ENCODE measurements at regions not wholly inside any gene's neighbourhood (a gene's known extent, or its start where the extent isn't known, plus 50 kb on each side); places are given as distances from the start of the nearest gene placed in this dataset.
"Not testable (repeated sequence)": the region's sequence is repeated elsewhere in the genome, so short reads cannot be mapped to it uniquely, and the experiment has no call there.

DNA sequence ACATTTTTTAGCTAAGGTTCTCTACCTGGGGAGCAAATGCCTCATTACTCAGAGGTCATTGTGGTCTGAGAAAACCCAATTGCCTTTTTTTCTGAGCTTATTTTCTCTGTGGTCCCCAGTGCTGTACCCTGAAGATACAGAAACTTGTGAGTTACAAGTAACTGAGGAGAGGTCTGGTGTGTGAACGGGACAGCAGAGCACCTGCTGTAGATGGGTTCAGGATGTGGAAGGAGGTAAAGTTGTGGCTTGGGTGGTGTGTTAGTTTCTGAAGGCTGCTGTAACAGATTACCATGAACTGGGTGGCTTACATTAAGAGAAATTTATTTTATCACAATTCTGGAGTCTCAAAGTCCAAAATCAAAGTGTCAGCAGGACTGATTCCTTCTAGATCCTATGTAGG is 449.1 kb upstream of the NRP1 start:
- DNase-seq (ENCODE audit: low read depth), result no peak

DNA sequence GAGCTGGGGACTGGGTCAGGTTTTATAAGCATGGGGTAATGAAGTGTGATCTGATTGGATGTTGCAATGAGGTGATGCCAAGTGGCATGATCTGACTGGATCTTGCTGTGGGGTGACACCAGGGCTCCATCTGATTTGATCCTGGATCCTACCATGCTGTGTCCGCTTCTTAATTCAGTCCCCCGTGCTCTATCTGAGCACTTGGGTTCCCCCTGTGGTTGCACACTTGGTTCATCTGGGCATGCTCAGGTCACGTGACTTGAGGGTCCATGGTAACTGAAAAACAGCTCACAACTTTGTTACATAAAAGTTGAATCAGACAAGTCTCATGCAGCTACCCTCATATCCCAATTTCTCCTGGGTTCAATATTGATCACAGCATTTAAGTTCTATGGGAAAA is 448.6 kb upstream of the NRP1 start:
- no peak for DNase-seq (ENCODE audit: low read depth)

- DNase-seq (ENCODE audit: low read depth), result peak; percentile 39
These were observed 447.3 kb upstream of the NRP1 start for GRCh38 chr10:33781606-33782395.

- DNase-seq (ENCODE audit: low read depth), result no peak
These were observed 446.5 kb upstream of the NRP1 start for GRCh38 chr10:33780961-33781360.

DNA sequence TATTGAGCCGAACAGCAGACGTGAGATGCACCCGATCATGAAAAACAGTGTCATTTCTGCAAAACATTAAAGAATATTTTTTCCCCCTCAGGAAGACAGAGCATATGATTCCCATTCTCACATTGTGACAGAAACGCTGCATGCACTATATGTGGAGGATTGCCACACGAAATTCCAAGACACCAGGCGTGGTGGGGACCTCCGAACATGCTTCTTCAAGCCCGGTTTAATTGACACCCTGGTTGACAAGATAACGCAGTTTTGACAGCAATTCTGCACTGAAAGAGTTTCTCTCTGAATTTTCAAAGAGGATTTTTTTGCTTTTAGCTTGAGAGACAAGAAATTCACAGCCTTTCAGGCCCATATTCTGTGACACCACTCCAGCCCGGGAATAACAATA is 442.8 kb upstream of the NRP1 start:
- DNase-seq (ENCODE audit: low read depth), result no peak

DNA sequence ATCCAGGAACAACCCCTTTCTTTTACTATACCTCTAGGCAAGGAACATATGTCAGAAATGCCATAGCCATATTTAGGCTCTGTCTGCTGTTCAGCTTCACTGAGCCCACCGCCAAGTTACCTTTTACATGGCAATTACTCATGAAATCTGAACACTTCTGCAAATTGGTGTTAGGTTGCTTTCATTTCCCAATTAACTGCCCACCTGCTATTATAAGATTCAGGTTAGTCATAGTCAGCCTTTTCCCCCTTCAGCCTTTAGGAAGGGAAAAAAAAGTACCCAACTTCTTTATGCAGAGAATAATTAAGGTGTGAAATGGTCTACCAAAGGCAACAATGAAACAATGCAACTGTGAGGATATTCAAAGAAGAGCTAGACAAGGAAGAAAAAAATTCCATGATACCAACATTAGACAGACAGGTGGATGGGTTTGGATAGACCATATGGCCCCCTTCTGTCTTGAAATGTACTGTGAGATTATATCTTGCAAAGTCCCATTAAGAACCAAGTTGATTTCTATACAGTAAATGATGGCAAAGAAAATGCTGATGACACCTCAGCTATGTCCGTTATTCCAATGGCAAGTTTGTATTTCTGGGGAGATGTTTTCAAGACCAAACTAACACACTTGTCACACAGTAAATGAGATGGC is 442.1 kb upstream of the NRP1 start:
- DNase-seq (ENCODE audit: low read depth), result no peak

GRCh38 chr10:33774857-33775256 is 440.4 kb upstream of the NRP1 start:
- DNase-seq (ENCODE audit: low read depth), result no peak

DNA sequence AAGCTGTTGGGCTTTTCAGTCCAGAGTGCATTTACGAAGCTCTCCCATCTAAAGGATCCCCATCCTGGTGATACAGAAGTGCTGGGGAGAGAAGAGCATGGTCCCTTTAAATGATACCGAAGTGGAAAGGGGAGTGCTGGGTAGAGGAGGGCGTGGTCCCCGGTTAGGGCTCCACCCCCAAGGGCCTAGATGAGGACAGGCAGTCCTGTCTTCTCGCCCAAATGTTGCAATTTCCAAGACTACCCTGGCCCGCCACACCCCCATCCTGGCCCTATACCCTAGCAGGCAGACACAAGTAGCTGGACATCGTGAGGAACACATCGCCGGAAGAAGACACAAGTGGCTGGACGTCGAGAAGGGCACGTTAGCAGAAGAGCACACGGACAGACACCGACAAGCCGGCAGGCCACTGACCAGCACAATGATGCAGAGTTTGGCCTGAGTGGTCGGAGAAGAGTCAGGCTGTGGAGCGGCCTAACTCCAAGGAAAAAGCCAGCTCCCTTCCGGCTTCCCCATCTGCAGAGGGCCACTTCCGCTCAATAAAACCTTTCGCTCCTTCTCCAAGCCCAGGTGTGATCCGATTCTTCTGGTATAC is 439.5 kb upstream of the NRP1 start:
- no peak for DNase-seq (ENCODE audit: low read depth)

DNA sequence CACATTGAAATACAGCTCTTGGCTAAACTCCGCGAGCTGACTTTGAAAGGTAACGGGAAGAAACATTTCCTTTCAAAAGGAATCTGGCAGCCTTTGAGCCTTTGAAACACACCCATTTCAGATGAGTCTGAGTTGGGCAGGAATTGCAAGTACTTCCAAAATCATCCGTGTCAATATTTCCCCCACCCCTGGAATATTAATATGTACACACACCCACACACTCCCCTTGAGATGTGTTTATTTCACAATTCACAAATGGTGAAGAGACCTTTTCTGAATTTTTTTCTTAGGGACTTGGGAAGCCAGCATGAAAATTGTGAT is 438.7 kb upstream of the NRP1 start:
- no peak for DNase-seq (ENCODE audit: low read depth)

DNA sequence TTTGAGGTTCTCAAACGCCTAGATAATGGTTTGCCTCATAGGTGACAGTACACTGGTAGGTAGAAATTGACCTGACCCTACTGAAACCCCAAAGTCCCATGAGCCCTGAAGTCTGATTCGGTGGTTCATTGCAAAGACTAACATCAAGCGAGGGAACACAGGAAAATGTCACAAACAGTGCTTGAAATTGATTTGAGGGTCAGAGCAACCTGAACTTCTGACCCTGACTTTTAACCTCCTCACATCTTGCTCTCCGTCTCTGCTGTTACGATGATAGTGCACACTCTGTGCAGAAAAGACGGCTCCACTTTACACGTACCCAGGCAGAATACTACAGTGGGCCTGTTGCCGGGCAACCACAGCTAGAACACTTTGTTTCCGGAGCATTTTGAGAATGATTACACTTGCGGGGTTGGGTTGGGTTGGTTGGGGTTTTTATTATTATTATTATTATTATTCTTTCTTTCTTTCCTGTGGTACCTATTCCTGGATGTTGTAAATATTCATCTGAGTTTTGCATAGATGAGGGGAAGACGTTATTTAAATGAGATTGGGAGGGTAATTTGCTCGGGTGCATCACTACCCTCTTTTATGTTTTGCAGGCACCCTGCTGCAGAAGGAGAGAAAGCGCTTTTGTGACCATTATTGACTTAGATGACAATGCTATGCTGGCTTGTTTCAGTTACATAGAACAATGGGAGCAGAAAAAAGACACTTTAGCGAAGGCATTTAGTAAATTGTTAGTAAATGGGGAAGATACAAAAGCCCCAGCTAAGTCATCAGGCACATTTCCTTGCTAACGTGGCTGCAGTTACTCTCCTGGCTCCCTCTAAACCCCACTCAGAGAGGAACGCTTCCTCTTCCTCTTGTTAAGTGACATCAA is 438.1 kb upstream of the NRP1 start:
- DNase-seq (ENCODE audit: low read depth), result peak; percentile 39

- DNase-seq (ENCODE audit: low read depth), result not testable (repeated sequence)
These were observed 437.4 kb upstream of the NRP1 start for GRCh38 chr10:33771856-33772255.

DNA sequence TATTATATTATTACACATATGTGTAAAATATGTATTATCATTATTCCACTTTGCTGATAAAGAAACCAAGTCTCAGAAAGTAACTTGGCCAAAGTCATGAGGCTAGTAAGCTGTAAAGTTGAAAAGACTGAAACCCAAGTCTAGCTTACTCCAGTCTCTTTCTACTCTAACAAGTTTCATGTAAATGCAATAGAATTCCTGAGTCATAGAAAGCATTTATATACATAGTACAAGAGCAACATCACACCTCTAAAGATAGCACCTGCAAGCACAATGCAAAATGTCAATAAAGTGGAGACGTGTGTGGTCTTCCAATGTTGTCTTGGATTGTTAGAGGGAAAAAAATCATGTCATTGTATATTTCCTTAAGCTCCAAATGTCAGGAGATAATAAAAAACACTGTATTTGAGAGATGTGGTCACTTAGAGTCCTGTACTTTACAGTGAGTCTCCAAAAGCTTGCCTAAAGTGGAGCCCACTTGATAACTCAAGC is 430.3 kb upstream of the NRP1 start:
- no peak for DNase-seq (ENCODE audit: low read depth)

DNA sequence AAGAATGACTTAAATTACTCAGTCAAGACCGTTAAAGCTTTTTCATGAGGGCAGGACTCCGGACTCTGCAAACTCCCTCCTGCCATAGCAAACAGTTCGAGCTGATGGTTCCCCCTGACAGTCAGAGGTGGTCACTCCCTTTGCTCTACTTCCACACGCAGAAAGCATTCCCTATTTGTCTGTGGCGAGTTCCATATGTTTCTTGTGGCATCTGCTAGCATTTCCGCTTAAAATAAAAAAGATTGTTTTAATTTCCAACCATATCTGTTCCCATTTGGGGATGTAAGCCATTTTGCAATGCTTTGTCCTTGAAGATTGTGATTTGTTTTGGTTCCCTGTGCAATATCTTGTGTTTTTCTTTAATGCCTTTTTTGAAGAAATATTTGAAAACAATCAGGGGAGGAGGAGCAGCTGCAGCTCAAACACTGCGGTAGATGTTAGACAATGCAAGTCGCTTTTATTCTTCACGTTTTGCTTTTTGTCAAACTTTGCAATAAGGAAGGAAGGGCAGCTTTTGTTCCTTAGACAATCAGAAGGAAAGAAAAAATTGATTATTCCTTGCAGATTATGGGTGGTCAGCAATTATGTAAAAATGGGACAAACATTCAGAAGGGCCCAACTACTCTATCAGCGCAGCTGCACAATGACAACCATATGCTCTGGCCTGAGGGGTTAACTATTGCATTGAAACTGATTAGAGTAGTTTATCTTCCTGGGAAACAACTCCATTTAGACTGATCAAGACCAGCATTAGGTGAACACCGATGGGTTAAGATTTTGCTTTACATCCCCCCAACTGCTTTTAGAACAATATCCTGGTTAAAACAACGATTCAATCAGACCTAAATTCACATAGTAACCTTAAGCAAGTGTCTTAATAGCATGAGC is 425.8 kb upstream of the NRP1 start:
- no peak for DNase-seq (ENCODE audit: low read depth)

- DNase-seq (ENCODE audit: low read depth), result no peak
These were observed 424.7 kb upstream of the NRP1 start for GRCh38 chr10:33759191-33759590.

GRCh38 chr10:33758299-33758698 is 423.8 kb upstream of the NRP1 start:
- DNase-seq (ENCODE audit: low read depth), result no peak

- peak; percentile 27 for DNase-seq (ENCODE audit: low read depth)
These were observed 419.6 kb upstream of the NRP1 start for GRCh38 chr10:33754052-33754451.

DNA sequence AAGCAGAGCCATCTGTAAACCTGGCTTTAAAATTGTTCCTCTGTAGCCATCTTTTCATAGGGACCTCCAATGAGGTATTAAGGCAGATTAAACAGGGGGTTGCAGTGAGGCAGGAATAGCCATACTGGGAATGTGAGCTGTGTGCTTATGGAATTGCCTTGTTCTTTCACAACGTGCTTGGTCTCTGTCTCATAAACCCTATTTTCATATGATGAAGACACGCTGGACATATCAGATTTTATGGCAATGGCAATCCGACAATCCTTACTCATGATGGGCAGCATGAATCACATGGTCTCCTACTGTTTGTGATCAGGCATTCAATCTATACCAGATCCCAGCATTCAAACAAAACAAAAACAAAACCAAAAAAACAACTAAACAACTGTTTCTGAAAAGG is 418.9 kb upstream of the NRP1 start:
- no peak for DNase-seq (ENCODE audit: low read depth)

GRCh38 chr10:33749790-33750189 is 415.3 kb upstream of the NRP1 start:
- no peak for DNase-seq (ENCODE audit: low read depth)

DNA sequence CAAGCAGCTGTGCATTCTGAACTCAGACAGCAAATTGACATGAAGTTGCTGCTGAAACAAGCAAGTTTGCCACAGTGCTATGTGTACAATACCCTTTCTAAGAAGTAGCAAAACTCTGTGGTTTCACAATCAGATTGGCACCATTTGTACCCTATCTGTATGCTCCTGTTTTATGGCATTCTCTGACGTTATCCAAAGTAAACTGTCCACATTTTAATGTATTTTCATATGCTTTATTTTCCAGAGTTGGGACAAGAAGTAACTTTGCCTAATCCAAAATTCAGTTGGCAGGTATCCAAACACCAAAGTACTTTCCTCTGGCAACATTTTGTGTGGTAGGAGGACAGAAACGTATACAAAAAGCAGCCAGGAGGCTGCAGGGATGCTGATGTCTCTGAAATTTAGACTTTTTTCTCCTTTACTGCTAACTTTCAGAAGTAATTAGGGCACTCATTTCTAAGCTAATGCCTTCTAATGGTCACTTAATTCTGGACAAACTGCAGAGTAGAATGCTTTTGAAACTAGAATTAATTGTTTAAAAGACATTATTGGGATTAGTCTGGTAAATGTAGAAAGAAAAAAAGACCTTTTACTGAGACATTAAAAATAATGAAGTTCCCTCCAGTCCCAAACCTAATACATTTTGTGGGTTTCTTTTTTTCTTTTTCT is 414.7 kb upstream of the NRP1 start:
- DNase-seq (ENCODE audit: low read depth), result no peak

- no peak for DNase-seq (ENCODE audit: low read depth)
These were observed 412.4 kb upstream of the NRP1 start for GRCh38 chr10:33746836-33747268.

DNA sequence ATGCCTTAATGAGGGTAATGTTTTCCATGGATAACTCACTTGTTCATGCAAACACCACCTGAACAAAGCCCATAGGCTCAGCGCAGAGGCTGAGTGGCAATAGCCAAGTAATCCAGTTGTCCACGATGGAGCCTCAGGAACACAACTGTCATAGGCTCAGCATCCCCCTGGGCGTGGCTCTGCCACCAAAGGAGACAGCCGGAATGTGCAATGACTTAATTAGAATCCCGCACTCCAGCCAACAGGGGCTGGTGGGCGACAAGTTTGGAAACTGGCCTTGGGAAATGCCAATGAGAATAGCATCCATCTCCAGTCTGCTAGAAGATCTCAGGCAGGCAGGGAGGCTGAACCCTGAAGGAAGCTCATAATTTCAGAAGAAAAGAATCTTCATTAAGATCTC is 411.7 kb upstream of the NRP1 start:
- no peak for DNase-seq (ENCODE audit: low read depth)

All from RPMI7951 (cell line).